HUES48 (cell line): ENCODE measurements at regions not wholly inside any gene's neighbourhood (a gene's known extent, or its start where the extent isn't known, plus 50 kb on each side); places are given as distances from the start of the nearest gene placed in this dataset.

Source experiments
- H3K27ac ChIP-seq: one replicate; pipeline ENCODE4 v1.7.0; 2013; ENCODE audit warnings: low read depth, low read length, inconsistent platforms
- H3K27me3 ChIP-seq: 2 replicates; pipeline ENCODE4 v1.6.1; 2013; ENCODE audit warnings: mild to moderate bottlenecking, low read length; ENCODE audit not compliant: control insufficient read depth, insufficient read depth
- H3K36me3 ChIP-seq: 2 replicates; pipeline ENCODE4 v1.6.1; 2013; ENCODE audit warnings: low read length; ENCODE audit not compliant: control insufficient read depth, insufficient read depth
- H3K4me1 ChIP-seq: 2 replicates; pipeline ENCODE4 v1.6.1; 2013; ENCODE audit warnings: mild to moderate bottlenecking, low read length; ENCODE audit not compliant: control insufficient read depth, insufficient read depth
- H3K4me3 ChIP-seq: 2 replicates; pipeline ENCODE4 v1.5.1; 2013; ENCODE audit warnings: mild to moderate bottlenecking, low read depth, low read length
- H3K9ac ChIP-seq: 2 replicates; pipeline ENCODE4 v1.6.1; 2013; ENCODE audit warnings: mild to moderate bottlenecking, low read depth, low read length, moderate library complexity
- H3K9me3 ChIP-seq: 2 replicates; pipeline ENCODE4 v1.6.1; 2013; ENCODE audit warnings: low read length; ENCODE audit not compliant: control insufficient read depth, insufficient read depth

DNA sequence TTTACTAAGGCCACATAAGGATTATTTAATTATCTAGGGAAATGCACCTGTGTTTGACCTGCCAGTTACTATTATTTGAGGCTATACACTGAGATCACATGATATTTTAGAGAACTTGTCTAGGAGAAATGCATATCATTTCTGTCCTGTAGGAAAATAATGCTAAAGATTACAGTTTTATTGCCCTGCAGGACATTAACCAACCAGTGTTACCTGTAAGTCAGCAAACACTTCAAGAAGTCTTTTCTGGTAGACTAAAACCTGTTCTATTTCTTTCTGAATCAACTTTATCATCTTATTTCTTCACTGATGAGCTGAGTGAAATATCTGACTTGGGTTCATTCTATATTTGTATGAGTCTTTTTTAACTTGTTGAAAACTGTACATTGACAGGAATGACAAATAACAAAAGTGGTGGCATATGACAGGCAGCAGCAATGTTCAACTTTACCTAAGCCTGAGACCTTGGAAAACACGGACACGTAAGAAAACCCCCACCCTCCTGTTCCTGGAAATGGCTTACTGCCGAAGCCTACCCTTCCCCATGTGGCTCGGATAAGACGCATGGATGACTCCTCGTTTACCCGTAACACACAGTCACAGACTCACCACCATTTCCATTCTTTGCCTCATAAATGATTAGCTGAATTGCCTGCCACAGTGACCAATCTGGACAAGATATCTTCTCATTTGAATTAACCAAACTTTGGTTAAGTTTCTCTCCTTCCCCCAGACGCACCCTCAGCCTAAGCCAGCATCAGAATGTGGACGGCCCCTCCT lies 118.0 kb upstream of the CD93 start:
- peaks cover 13% of the 10 kb centered on the region; the same call in 1 of the 2 replicates for H3K27me3 ChIP-seq
- no peaks in the 10 kb centered on the region for H3K36me3 ChIP-seq
- H3K4me1 ChIP-seq: peaks cover 28% of the 10 kb centered on the region
- no peaks in the 10 kb centered on the region for H3K9me3 ChIP-seq
- H3K9ac ChIP-seq: no peak overlapping the region
- H3K4me3 ChIP-seq: no peak overlapping the region
- H3K27ac ChIP-seq: no peak overlapping the region

DNA sequence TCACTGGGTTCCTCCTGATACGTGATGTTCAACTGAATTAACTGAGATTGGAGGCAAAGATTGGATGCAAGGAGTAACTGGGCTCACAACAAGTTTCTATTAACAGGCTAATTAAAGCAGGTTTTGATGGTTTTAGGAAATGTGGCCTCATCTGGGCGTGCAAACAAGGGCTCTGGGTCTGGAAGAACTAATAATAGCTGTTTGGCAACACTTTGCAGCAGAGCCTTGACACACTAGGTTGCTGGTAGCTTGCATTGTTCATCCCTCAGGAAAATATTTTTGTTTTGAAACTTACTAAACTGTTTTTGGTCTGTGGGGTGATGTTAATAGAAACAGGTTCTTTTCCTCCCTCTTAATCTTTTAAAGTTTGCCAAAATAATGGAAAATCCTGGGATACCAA lies 117.2 kb upstream of the CD93 start:
- peaks cover 13% of the 10 kb centered on the region; the same call in 1 of the 2 replicates for H3K27me3 ChIP-seq
- H3K27ac ChIP-seq: no peak overlapping the region

DNA sequence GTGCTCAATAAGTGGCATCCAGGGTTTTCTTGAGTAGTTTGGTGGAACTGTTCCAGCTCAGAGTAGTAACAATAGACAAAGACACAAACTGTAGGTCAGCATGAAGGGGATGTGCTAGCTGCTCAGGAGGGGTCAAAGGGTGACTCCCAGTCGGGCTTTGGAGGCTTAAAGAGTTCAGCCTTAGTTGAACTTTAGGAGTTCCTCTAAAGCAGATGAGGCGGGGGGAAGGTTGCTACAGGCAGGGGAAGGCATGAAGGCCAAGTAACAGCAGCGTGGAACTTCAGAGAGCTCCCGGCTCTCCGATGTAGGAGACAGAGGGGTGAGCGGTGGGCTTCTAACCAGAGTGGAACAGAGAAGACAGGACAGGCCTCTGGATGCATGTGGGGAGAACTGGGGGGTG lies 115.5 kb upstream of the CD93 start:
- Histone ChIP-seq H3K36me3 (no peaks in the 10 kb centered on the region), H3K4me3 (no peak overlapping the region), H3K27me3 (peaks cover 13% of the 10 kb centered on the region; the same call in 1 of the 2 replicates), H3K9ac (no peak overlapping the region), H3K9me3 (no peaks in the 10 kb centered on the region), H3K4me1 (peaks cover 28% of the 10 kb centered on the region), H3K27ac (no peak overlapping the region)

More for the DNA sequence above, 117.2 kb upstream of the CD93 start:
- Histone ChIP-seq H3K36me3 (no peaks in the 10 kb centered on the region), H3K4me3 (no peak overlapping the region), H3K9me3 (no peaks in the 10 kb centered on the region), H3K4me1 (peaks cover 28% of the 10 kb centered on the region), H3K9ac (no peak overlapping the region)

DNA sequence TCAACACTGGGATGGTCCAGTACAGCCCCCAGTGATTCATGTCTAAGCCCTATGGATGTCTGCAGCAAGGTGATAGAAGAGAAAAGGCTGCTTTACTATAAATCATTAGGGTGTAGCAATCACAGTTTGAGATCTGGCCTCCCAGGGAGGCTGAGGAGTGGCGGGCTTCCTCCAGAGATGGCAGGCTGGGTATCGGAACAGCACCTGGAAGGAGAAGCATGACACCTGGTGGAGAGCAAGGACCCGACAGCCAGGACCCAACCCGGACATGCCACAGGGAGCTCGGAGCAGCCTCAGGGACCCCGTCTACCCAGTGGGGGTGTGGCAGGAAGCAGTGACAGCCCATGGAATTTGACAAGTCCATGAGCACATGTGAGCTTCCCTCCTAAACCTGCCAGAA lies 114.8 kb upstream of the CD93 start:
- Histone ChIP-seq H3K4me3 (no peak overlapping the region), H3K9ac (no peak overlapping the region), H3K4me1 (peaks cover 21% of the 10 kb centered on the region), H3K36me3 (no peaks in the 10 kb centered on the region), H3K27ac (no peak overlapping the region), H3K9me3 (peaks cover 2% of the 10 kb centered on the region; the same call in 1 of the 2 replicates), H3K27me3 (peaks cover 11% of the 10 kb centered on the region; the same call in 1 of the 2 replicates)

DNA sequence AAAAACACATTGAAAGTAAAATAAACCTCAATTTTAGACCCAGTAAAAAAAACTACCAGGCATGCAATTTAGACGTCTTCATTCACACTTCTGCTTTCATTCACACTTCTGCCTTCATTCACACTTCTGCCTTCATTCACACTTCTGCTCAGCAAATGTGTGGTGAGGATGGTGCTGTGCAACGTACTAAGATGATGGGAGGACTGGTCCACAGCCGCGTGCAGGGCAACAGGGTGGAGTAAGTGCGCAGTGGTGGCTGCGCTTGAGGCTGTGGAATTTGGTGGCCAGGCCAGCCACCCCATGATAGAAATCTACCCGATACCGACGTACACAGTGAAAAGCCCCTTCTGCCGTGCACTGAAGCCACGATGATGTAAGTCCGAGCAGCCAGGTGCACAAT lies 114.3 kb upstream of the CD93 start:
- H3K9me3 ChIP-seq: peaks cover 2% of the 10 kb centered on the region; the same call in 1 of the 2 replicates
- peaks cover 16% of the 10 kb centered on the region for H3K4me1 ChIP-seq
- H3K27ac ChIP-seq: no peak overlapping the region
- H3K27me3 ChIP-seq: peaks cover 11% of the 10 kb centered on the region; the same call in 1 of the 2 replicates
- H3K36me3 ChIP-seq: no peaks in the 10 kb centered on the region
- H3K4me3 ChIP-seq: no peak overlapping the region
- H3K9ac ChIP-seq: no peak overlapping the region

DNA sequence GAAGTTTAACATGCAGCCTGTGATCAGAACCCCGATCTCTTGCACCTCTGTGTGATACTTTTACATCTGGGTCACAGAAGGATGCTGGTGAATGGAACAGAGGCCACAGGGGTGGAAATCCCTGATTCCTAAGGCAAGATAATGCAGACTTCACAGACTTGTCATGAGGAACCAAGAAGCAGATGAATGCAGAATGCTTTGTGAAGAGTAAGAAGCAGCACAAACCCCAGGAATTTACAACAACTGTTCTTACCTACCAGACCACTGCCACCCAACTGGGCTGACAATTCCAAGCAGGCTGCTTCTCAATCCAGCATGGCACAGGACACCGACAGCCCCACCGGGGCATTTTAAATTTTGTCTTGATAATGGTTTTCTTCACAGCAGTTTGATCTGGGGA lies 113.2 kb upstream of the CD93 start:
- peaks cover 2% of the 10 kb centered on the region; the same call in 1 of the 2 replicates for H3K9me3 ChIP-seq
- H3K4me1 ChIP-seq: peaks cover 6% of the 10 kb centered on the region
- H3K27me3 ChIP-seq: peaks cover 9% of the 10 kb centered on the region; the same call in 1 of the 2 replicates
- no peak overlapping the region for H3K27ac ChIP-seq
- H3K9ac ChIP-seq: no peak overlapping the region
- no peak overlapping the region for H3K4me3 ChIP-seq
- H3K36me3 ChIP-seq: no peaks in the 10 kb centered on the region

DNA sequence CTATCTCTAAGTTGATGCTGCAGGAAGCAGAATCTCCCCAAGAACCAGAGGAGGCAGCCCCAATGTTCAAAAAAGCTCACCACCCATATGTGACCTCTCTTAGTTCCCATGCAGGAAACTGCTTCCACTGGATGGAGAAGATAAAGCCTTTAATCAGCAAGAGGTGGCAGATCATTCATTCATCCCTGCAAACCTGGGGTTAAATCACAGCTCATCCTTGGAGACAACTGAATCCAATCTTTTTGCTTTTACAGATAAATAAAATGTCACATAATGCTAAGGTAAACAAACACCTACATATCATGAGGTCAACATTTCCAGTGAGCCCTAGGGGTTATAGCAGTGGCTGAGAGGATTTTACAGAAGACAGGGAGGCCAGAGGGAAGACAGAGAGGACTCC lies 112.7 kb upstream of the CD93 start:
- Histone ChIP-seq H3K27ac (no peak overlapping the region), H3K9ac (no peak overlapping the region), H3K4me1 (0 out of 2 replicates have a peak, but pooled peaks cover under 1% of the 10 kb centered on the region), H3K4me3 (no peak overlapping the region), H3K36me3 (no peaks in the 10 kb centered on the region), H3K9me3 (peaks cover 2% of the 10 kb centered on the region; the same call in 1 of the 2 replicates), H3K27me3 (peaks cover 4% of the 10 kb centered on the region; the same call in 1 of the 2 replicates)

DNA sequence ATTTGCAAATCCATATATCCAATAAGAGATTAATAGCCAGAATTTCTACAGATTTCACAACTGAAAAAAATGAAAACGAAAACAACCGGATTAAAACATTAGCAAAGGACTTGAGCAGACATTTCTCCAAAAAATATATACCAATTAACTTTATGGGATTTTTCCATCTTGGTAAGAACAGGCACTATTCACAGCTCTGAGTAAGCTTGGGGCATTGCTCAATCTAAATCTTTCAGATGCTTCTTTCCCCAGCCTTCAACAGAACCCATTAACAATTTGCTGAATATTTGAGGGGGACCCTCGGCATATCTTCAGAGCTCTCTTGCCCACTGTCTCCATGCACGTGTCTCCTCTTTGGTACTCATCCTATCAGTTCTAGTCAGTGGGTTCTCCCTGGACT lies 111.7 kb upstream of the CD93 start:
- Histone ChIP-seq H3K9ac (no peak overlapping the region), H3K4me1 (no peaks in the 10 kb centered on the region), H3K27me3 (no peaks in the 10 kb centered on the region), H3K4me3 (no peak overlapping the region), H3K27ac (no peak overlapping the region), H3K9me3 (peaks cover 2% of the 10 kb centered on the region; the same call in 1 of the 2 replicates), H3K36me3 (no peaks in the 10 kb centered on the region)

DNA sequence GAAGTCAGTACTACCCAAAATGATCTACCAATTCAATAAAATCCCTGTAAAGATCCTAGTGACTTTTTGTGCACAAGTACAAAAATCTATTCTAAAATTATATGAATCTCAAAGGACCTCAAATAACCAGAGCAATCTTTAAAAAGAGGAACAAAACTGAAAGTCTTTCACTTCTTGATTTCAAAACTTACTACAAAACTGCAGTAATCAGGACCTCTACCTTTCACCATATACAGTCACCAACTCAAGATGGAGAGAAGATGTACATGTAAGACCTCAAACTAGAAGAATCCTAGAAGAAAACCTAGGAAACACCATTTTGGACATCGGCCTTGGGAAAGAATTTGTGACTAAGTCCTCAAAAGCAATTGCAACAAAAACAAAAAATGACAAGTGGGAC lies 109.5 kb upstream of the CD93 start:
- Histone ChIP-seq H3K4me1 (no peaks in the 10 kb centered on the region), H3K9ac (no peak overlapping the region), H3K9me3 (peaks cover 2% of the 10 kb centered on the region; the same call in 1 of the 2 replicates), H3K36me3 (no peaks in the 10 kb centered on the region), H3K27me3 (no peaks in the 10 kb centered on the region), H3K27ac (no peak overlapping the region), H3K4me3 (no peak overlapping the region)

DNA sequence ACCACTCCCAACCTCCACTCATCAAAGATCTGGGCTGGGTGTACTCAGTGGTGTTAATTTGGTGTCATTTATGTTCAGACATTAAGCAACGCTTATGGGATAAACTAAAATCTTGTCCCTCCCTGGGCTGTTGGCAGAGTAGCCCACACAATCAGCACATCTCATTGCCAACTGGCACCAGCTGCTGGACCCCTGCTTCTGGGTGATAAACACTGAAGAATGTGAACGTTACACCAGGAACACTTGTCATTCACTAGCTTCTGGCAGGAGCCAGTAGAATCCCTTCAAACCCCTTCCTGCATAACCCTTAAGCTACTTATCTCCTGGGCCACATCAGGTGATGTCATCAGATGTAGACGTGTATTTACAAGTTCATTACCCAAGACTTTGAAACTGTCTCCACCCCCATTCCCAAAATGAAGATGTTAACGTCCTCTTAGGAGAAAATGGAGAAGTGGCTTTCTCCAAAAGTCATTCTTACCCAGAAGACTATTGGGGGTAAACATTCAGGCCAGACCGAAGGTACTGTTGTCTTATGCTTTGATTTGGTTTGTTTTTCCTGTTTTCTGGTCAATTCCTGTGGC lies 107.8 kb upstream of the CD93 start:
- Histone ChIP-seq H3K9ac (no peak overlapping the region), H3K27me3 (no peaks in the 10 kb centered on the region), H3K27ac (no peak overlapping the region), H3K4me1 (no peaks in the 10 kb centered on the region), H3K36me3 (no peaks in the 10 kb centered on the region), H3K4me3 (no peak overlapping the region), H3K9me3 (peaks cover 2% of the 10 kb centered on the region; the same call in 1 of the 2 replicates)

DNA sequence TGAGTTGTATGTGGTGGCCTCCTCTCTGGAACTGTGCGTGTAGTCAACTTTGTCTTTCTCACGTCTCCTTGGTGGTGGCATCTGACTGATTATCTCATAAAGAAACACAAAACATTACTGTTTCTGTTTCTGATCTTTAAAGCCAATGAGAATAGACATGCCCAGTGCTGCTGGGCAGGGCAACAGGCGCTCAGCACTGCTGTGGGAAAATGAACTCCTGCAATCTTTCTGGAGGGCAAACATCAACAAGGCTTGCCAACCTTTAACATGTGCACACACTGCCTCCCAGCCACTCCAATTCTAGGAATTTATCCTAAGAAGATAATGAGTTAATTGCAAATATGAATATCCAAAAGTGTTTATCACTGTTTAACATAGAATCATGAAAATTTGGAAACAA lies 106.3 kb upstream of the CD93 start:
- no peak overlapping the region for H3K9ac ChIP-seq
- H3K27me3 ChIP-seq: no peaks in the 10 kb centered on the region
- H3K9me3 ChIP-seq: peaks cover 2% of the 10 kb centered on the region; the same call in 1 of the 2 replicates
- no peaks in the 10 kb centered on the region for H3K4me1 ChIP-seq
- H3K36me3 ChIP-seq: no peaks in the 10 kb centered on the region
- H3K27ac ChIP-seq: no peak overlapping the region
- no peak overlapping the region for H3K4me3 ChIP-seq
